Suppressor macrophage (primary cell): ENCODE measurements at regions not wholly inside any gene's neighbourhood (a gene's known extent, or its start where the extent isn't known, plus 50 kb on each side); places are given as distances from the start of the nearest gene placed in this dataset.
"Not testable (repeated sequence)": the region's sequence is repeated elsewhere in the genome, so short reads cannot be mapped to it uniquely, and the experiment has no call there.

Experiments used
- DNase-seq, 4 experiments: peaks; one replicate each; pipeline ENCODE4 v3.0.0-alpha.2; 2020 to 2022

DNA sequence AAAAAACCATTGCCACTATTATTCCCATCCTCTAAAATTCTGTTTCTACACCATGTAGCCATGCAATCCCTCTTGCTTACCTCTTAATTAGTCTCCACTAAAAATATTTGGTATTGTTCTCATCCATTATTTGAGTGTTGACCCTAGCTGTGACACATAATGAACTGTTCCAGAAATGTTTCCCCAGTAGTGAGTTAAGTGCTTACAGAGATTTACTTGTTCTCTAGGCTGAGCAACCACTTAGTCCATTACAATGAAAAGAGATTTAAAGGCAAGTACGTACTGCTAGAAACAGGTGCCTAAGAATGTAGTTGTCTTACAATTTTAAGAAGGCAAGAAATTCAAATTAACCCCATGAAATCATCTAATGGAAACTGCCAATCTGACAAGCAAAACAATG lies 112.7 kb upstream of the PTPN13 start:
- DNase-seq, result no peak

DNA sequence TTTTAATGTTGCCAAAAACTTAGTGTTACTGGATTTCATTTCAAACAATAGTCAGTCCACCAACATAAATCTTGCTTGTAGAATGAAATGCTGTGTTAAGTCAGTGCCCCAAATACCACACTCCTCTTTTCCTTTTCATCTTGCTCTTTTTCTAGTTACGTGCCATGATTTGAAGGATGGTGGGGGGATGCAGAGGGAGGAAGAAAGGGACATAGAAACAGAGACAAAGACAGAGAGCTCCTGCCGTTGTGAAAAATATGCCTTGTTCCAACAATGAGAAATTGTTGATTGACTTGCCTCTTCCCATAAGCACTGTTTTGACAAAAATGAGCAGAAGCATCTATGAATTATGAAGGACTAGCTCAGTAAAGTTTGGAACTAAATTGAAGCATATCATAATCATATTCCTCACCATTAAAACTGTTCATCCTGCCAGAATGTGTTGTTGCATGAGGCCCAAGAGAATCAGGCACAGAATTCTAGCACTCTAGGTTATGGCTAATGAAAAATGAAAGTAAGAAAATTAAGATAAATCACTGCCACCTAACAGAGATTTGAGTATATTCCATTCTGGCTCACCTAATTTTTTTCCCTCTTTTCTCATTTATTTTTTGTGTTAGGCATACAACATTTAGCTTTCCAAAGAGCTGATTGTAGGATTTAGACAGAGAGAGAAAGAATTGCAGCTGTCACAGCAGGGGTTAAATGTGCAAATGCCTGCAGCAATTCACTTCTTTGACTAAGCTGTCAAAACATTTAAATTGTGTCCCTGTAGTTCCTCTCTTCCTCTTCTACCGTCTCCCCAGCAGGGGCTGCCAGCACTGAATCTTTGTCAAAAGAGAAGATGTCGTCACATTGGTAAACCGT lies 111.6 kb upstream of the PTPN13 start:
- peak; percentile 5 to 42 (median 31) for DNase-seq

DNA sequence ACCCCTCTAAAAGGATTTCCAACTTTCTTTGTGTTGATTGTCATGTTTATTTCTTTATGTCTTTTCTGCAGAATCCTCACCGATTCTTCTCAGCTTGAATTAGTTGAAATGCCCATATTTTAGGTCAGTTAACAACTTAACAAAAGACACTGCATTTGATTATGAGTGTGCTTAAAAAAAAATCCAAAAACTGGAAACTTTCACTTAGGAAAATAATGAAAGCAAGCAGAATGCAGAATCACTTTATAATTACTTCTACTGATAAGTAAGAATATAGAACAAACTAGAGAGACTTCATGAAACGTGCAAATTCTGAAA lies 111.0 kb upstream of the PTPN13 start:
- no peak for DNase-seq

DNA sequence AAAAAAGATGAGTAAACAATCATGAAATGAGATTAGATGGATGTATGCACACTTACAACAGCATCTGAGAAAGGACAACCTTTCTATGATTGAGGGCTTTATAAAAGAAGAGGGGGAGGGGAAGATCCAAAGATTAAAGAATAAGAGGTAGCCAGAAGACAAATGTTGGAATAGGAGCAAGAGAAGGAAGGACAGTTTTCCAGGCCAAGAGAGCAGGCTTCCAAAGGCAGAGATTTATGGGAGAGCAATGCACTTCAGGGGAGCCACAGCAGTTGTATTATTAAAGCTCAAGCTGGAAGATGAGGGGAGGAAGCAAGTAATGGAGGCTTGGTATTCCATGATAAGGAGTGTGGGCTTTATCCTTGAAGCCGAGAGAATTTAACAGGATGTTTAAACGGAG lies 110.3 kb upstream of the PTPN13 start:
- no peak for DNase-seq

DNA sequence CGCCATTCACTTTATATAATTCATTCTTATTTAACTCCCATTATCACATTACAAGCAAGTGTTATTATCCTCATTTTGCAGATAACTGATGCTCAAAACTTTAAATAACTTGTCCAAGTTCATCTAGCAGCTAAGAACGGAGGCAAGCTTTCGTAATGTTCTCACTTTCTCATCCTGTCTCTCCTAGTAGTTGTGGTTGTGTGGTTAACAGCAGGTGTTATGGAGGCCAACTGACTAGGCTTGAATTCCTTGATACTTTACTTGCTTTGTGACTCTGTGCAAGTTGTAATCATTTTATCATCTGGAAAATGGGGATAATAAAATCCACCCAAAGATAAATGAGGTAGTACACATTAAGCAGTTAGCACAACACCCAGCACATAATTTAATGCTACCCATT lies 109.9 kb upstream of the PTPN13 start:
- no peak for DNase-seq

DNA sequence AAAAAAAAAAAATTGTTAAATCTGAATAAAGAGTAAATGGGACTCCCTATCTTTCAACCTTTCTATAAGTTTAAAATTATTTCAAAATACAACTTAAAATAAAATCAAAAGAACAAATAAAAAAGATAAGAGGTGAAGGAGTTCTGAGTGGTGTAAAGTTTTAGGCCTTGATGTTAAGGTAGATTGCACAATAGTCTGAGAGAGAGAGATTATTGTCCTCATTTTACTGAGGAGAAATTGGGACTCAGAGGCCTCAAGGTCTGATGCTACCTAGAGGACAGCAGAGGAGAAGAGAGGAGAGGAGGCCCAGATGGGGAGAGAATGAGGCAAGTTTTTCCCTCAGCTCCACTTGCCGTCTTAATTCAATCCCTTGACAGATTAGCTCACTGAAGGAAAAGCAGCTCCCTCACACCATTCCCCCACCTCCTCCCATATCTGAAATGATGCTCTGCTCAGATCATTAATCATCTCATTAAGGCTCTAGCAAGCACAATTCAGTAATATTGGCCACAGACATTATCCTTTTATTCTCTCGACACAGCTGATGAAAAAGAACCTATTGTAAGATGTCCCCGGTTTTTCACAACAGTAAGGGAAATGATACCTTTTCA lies 106.3 kb upstream of the PTPN13 start:
- no peak for DNase-seq

DNA sequence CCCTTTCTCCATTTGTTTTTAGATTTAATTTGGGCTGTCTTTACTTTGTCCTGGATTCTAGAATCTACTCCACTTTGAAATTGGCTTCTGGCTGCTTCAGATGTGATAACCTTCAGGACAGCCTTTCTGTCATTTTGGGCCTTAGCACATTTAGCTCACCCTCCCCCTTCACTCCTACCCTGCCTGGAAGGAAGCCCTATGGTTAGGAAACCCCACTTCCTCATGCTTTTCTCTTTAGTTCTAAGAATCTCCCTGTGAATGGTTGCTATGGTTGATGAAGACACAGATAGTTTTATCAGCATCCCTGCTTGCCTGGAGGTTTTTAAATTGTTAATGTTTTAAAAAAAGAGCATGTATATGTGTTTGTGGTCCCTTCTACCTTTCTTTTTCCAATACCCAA lies 100.7 kb upstream of the PTPN13 start:
- DNase-seq, result peak; percentile 25 to 74 (median 68)

DNA sequence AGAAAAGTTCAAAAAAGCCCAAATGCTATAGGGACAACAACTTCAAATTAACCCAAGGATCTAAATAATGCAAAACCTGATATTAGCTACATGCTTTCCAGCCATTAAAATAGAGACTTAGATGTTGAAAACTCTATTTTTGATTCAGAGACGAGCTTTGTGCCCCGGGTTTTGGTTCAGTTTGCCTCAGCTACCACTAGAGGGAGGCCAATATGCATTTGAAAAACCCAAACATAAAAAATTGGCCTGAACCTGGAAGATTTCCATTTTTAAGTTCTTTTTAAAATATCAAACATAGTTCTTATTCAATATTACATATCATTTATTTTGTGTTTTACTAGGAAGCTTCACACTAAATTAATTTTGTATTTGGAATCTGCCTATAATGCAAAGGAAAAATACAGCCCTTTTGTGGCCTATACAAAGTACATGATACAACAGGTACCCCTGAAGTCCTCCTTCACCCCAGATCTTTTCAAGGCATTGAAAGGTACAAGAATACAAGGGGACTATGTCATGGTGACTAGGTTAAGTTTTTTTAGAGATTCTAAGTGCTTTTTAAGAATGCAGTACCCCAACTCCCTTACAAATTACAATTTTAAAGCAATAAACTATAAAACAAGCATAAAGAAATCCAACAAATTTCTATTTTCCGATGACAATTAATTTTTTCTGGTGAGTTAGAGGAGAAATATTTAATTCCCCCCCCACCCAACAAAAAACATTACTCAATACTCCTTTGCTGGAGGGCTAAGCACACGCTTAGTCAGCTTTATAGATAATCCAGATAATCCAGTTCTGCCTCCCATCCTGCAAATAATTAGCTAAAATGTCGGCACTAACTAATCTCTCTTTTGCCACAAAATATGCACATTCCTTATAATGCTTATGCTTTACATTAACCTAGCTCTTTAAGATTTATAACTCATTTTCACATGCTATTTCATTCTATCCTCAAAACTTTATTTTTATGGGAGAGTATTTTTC lies 97.7 kb upstream of the PTPN13 start:
- DNase-seq, result peak; percentile 54 to 79 (median 63)

DNA sequence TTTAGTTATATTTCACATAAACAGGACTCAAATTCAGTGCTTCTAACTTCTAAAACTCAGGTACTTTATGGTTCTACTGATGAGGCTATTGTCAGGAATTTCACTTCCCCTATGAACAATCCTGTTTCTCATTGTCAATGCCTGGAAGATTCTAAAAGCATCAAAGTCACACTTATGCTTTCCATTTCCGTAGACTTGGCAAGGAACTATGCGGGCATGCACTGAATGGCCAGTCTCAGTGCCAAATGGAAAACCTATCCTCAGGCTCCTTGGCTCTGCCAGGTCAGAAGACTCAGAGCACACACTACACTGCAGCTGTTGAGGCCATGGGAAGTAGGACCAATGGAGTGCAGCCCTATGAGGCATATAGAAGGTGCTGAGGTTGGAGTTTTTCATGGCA lies 97.0 kb upstream of the PTPN13 start:
- DNase-seq, result no peak

DNA sequence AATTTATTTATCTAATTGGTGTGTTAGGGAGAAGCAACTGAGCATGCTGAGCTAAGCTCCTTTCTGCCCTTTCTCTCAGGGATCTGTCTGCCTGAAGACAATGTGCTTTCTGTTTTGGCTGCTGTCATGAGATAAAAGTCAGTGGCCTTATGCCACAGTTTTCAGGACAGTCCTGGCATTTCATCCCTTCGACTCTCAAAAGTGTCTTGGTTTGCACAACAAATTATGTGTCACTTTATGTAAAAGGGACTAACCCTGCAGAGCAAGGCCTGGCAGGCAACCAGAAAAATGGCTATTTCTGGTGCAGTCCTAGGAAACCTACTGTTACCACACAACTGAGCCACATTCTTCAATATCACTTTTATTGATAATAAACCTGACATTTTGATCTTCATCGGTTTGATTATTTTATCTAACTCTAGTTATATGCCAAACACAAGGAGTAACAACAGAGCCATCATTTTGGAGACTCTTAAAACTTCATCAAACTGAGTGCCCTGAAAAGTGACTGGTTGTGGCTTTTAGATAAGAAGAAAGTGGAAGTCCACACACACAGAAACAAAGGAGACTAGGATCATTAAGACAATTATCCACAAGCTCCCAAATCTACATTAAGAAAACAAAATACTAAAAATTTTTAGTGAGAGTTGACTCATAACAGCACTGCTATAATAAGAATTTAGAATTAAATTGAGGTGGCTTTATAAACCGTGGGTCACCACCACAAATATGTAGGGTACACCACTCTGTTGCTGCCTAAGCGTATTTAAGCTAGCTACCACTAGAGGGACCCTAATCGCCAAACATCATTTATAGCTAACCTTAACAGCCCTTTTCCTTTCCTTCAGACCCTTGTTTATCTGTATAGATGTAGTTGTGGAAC lies 95.9 kb upstream of the PTPN13 start:
- DNase-seq, result peak; percentile 39 to 76 (median 62)

DNA sequence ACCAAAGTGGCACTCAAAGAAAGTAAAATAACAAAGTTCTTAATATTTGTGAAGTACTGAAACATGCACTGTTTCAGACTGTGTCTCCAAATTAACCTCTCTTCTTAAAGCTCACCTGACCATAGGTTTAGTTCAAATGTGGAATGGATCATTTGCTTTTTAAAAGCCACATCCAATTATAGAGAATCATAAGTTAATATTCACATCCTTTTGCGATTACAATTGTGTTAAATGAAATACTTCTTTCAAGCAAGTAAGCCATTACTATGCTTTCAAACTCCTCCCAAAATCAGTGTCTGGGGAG lies 95.3 kb upstream of the PTPN13 start:
- no peak for DNase-seq

DNA sequence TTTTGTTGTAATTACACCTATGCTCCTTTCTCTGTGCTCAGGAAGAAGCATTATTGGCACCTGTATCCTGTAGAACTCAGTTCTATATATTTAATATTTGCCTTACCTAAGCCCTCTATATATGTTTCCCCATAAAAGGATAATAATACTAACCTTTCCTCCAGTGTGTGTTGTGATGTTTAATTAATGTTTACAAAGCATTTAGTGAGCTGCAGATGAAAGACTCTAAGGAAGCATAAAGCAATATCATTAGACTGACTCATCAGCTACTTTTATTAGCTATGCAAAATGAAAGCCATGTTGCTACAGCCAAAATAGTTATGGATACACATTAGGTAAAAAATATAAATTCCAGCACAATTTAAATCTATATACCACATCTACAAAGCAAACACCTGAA lies 93.6 kb upstream of the PTPN13 start:
- no peak for DNase-seq

DNA sequence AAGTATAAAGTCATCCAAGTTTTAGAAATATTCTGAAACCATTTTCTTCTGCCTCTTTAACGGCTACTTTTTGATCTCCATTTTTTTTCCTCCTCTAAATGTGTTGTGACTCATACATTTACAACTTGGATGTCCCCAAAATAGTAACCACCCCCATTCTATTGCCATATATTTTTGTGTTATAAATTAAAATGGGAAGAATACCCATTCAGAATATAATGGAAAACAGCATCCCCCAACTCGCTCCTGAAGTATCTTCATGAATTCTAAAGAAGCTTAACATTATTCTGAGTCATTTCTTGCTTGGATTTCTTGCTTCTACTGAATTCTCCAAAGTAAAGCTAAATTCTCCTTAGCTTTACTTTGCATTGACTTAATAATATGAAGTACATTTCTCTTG lies 92.0 kb upstream of the PTPN13 start:
- no peak for DNase-seq

DNA sequence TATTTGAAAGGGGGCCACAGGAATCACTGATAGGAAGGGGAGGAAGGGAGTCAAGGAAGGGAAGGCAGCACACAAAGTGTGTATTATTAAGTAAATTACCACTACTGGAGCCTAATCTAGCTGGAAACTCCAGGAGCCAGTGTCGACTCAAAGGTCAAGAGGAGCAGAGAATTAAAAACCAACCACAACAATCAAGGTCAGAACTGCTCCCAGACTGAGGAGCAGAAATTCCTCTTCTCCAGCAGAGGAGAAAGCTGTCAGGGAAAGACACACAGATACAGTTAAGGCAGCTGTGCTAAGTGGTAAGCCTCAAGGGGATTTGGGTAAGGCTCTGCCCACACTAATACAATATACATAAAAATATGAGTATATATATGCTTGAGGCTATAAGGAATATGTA lies 87.5 kb upstream of the PTPN13 start:
- no peak for DNase-seq

DNA sequence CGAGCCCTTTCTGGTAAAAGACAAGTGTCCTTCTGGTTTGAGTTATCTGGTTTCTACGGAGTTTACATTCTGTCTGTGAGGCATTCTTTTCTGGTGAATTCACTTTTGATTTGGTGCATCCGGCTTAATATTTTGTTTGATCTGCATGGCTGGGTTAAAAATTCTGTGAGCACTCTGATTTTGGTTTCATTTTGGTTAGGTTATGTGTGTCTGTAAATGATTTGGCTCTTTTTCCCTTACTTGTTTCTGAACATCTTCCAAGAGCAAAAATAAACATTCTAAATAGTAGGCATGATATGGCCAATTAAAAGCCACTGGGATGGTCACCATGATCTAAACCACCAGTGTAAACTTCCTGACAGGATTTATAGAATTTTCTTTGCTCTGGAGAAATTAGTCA lies 85.7 kb upstream of the PTPN13 start:
- no peak for DNase-seq

DNA sequence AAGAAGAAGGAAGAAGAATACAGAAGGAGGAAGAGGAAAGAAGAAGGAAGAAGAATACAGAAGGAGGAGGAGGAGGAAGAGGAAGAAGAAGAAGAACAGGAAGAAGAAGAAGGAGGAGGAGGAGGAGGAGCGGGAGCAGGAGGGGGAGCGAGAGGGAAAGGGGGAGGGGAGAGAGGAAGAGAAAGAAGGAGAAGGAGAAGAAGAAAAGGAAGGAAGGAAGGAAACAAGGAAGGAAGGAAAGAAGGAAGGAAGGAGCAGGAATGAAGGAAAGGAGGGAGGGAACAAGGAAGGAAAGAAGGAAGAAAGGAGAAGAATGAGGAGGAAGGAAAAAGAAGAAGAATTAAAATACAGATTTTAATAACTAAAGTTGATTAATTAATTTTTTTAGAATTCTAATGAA lies 82.5 kb upstream of the PTPN13 start:
- no peak for DNase-seq

DNA sequence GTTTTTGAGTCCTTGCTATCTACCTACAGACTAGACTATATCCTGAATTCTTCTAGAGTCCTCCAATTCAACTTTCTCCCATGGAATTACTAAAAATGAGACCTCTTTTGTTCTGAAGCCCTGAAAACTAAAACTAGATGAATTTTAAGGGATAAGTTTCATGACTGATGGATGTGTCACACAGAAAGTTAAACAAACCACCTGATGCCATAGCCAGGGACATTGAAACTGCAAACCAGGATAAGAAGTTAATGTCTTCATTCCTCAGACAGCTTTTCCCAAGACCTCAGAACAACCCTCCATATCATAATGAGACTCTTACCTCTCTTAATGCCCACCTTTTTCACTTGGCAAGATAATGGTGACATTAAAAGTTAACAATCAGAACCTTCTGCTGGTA lies 81.5 kb upstream of the PTPN13 start:
- DNase-seq, result no peak

DNA sequence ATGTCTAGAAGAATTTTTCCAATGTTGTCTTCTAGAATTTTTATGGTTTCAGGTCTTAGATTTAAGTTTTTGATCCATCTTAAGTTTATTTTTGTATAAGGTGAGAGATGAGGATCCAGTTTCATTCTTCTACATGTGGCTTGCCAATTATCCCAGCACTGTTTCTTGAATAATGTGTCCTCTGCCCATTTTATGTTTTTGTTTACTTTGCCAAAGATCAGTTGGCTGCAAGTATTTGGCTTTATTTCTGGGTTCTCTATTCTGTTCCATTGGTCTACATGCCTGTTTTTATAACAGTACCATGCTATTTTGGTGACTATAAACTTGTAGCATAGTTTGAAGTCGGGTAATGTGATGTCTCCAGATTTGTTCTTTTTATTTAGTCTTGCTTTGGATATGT lies 78.2 kb upstream of the PTPN13 start:
- not testable (repeated sequence) for DNase-seq

DNA sequence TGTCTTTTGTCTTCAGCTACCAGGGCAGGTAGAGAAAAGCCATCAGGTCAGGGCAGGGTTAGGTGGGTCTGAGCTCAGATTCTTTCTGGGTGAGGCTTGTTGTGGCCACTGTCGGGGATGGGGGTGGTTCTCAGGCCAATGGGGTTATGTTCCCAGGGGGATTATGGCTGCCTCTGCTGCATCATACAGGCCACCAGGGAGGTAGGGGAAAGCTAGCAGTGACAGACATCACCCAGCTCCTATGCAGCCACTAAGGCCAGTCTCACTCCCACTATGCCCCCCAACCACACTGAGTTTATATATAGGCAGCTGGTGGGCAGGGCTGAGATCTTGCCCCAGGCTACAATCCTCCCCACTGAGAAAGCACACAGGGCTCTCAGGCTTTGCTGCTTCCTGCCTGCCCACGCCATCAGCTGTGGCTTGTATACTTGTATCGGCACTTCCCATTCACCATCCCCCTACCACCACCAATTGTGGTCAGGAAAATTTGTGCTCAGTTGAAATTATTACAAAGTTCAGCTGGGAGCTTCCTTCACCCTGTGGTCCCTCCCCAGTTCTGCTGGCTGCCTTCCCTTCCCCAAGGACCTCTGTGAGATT lies 72.6 kb upstream of the PTPN13 start:
- peak; percentile 26 to 79 (median 60) for DNase-seq

DNA sequence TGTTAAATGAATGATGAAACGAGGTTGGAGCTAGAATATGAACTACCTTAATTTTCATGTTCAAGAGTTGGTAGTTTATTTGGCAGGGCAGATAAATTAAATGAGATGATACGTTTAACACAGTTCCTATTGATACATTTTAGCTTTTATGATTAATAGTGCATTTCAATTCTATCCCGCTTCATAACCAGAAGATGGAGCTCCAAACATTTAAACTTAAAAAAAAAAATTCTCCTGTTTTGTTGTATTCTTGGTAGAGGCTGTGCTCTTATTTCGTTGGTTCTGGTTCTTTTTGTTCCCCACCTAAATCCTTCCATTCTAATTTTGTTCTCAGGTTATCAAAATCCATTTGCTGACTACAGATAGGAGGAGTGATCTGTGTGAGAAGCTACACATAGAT lies 71.8 kb upstream of the PTPN13 start:
- DNase-seq, result peak in 1 of 4 experiments; percentile 27

DNA sequence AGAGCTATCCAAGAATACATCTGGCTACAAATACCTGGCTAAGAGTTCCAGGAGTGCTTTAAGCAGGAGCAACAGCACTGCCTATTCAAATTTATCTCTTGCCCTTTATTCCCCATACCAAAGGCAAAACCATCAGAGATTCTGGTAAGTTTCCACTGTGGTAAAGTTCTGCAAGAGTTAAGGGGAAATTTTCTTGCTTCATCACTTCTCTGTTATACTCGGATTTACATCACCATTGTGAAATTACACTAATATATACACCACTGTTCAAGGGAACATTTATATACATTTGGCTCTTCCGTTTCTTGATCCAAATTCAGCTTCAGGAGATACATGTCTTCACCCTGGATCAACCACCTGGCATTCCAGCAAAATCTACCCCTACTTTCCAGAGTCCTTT lies 70.8 kb upstream of the PTPN13 start:
- DNase-seq, result peak; percentile 2 to 76 (median 40)

DNA sequence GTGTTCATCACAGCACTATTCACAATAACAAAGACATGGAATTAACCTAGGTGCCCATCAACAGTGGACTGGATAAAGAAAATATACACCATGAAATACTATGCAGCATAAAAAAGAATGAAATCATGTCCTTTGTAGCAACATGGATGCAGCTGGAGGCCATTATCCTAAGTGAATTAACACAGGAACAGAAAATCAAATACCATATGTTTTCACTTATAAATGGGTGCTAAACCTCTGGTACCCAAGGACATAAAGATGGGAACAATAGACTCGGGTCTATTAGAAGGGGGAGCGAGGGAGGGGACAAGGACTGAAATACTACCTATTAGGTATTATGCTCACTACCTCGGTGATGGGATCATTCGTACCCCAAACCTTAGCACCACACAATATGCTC lies 66.4 kb upstream of the PTPN13 start:
- not testable (repeated sequence) for DNase-seq
